ENCODE measurements at regions not wholly inside any gene's neighbourhood (a gene's known extent, or its start where the extent isn't known, plus 50 kb on each side); places are given as distances from the start of the nearest gene placed in this dataset.

DNA sequence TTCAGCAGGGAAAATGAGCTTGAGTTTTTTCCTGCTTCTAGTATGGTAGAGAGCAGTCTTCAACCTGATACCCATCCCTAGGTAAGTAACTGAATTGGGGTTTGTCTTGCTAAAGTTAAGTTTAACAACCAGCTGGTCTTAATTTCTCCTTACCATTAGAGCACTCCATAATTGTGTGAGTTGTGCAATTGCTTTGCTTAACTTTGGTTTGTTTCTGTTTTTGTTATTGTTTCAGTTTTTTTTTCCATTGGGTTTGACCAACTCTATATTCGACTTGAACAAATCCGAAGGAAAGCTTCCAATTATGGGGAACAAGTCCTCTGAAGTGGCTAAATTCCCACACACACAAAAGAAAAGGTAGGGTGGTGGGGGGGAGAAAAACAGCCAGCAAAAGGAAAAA lies 641.1 kb downstream of the PLA2G4A start:
- Histone ChIP-seq H3K4me1 (no peaks in the 10 kb centered on the region), H3K9me3 (peaks cover 0 to 28% (median 8%) of the 10 kb centered on the region in 8 donors), H3K27me3 (replicated peaks in 1 of 7) (no peaks in the 10 kb centered on the region), H3K4me3 (no peak overlapping the region), H3K27ac (no peak overlapping the region), H3K36me3 (no peaks in the 10 kb centered on the region)
- DNase-seq, result no peak
- intact Hi-C loops (cut with DNase I; ENCODE audit: low total_unique reads), result no loop called here
- WGBS, 5 donors, result 69 to 86% (median 80%) methylated on average over 2 of the region's 2 CpGs
- TF ChIP-seq, protein P1, sequence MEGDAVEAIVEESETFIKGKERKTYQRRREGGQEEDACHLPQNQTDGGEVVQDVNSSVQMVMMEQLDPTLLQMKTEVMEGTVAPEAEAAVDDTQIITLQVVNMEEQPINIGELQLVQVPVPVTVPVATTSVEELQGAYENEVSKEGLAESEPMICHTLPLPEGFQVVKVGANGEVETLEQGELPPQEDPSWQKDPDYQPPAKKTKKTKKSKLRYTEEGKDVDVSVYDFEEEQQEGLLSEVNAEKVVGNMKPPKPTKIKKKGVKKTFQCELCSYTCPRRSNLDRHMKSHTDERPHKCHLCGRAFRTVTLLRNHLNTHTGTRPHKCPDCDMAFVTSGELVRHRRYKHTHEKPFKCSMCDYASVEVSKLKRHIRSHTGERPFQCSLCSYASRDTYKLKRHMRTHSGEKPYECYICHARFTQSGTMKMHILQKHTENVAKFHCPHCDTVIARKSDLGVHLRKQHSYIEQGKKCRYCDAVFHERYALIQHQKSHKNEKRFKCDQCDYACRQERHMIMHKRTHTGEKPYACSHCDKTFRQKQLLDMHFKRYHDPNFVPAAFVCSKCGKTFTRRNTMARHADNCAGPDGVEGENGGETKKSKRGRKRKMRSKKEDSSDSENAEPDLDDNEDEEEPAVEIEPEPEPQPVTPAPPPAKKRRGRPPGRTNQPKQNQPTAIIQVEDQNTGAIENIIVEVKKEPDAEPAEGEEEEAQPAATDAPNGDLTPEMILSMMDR (IDR thresholded peaks at IDR 0.05 in 8 of 11, conservative IDR thresholded peaks at IDR 0.05 in 3 of 11), result no peak
- TF ChIP-seq POLR2A (IDR thresholded peaks at IDR 0.05) (no peak), POLR2AphosphoS5 (IDR thresholded peaks at IDR 0.05) (no peak)

DNA sequence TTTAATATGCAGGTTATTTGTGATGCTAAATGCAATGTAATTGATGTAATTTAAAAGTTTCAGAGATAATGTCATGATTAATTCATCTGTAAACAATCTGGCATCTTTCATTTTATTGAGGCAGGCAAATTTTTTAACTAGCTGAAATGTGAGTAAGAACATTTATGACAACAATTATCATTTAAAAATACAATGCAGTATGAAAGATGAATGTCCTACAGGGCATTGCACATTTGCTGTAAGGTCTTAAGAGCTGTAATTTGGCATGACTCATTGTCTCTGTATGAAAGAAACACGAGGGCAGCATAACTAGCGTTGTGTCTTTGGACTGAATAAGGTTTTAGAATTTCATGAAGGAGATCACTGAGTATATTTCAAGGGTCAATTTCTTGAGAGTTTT lies 642.8 kb downstream of the PLA2G4A start:
- no peak for DNase-seq
- H3K4me3 ChIP-seq, result no peak overlapping the region
- H3K27ac ChIP-seq, result no peak overlapping the region
- intact Hi-C loops (cut with DNase I; ENCODE audit: low total_unique reads), result no loop called here
- peaks cover 0 to 15% (median 0%) of the 10 kb centered on the region in 8 donors for H3K9me3 ChIP-seq
- TF ChIP-seq POLR2A (IDR thresholded peaks at IDR 0.05), result no peak
- TF ChIP-seq, protein P1 (IDR thresholded peaks at IDR 0.05 in 8 of 11, conservative IDR thresholded peaks at IDR 0.05 in 3 of 11), result no peak
- no peak for TF ChIP-seq POLR2AphosphoS5 (IDR thresholded peaks at IDR 0.05)
- H3K27me3 ChIP-seq (replicated peaks in 1 of 7), result no peaks in the 10 kb centered on the region
- WGBS, 5 donors, result 76 to 88% (median 83%) methylated on average over 2 of the region's 2 CpGs
- no peaks in the 10 kb centered on the region for H3K36me3 ChIP-seq
- H3K4me1 ChIP-seq, result no peaks in the 10 kb centered on the region

DNA sequence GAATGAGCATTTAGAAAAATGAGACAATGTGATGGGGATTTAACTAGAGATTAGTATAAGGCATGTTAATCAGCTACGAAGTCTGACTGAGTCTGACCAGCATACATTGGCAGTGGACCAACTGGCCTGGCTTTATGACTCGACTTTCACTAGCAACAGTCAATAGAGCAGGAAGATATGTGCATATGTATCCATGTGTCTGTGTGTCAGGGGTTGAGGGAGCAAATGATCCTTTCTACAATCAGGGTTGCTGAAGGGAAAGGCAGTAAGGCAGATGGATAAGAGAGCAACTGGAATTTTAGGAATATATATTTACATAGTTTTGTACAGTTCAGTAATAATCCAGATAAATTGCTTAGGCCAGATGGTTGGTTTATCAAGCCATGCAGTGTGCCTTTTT lies 645.6 kb downstream of the PLA2G4A start:
- no peaks in the 10 kb centered on the region for H3K4me1 ChIP-seq
- no peaks in the 10 kb centered on the region for H3K36me3 ChIP-seq
- DNase-seq, result no peak
- WGBS, 5 donors, result 54 to 82% (median 65%) methylated on average over 2 of the region's 2 CpGs
- TF ChIP-seq POLR2AphosphoS5 (IDR thresholded peaks at IDR 0.05), result no peak
- H3K27me3 ChIP-seq (replicated peaks in 1 of 7), result no peaks in the 10 kb centered on the region
- intact Hi-C loops (cut with DNase I; ENCODE audit: low total_unique reads), result no loop called here
- H3K9me3 ChIP-seq, result peaks cover 0 to 12% (median 0%) of the 10 kb centered on the region in 8 donors
- no peak overlapping the region for H3K4me3 ChIP-seq
- H3K27ac ChIP-seq, result no peak overlapping the region

DNA sequence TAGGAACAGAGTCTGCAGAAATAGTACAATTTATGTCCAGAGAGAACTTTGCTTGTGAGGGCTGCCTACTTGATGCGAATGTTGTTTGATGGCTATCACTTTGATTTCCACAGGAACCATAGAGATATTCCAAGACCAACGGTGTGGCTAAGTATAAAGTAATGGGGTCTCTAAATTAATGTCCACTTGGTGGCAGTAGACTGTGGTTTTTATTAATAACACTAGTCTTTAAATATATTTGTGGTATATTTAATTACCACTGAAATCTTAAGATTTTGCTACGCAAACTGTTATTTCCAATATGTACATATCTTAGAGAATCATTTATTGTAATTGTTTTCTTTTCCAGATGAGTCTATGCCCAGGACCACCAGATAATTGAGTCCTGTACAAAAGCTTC lies 647.9 kb downstream of the PLA2G4A start:
- TF ChIP-seq, protein P1 (IDR thresholded peaks at IDR 0.05 in 8 of 11, conservative IDR thresholded peaks at IDR 0.05 in 3 of 11), result no peak
- TF ChIP-seq POLR2AphosphoS5 (IDR thresholded peaks at IDR 0.05) (no peak), POLR2A (IDR thresholded peaks at IDR 0.05) (no peak)
- no peak overlapping the region for H3K4me3 ChIP-seq
- H3K9me3 ChIP-seq, result peaks cover 0 to 7% (median 0%) of the 10 kb centered on the region in 8 donors
- DNase-seq, result no peak
- H3K27me3 ChIP-seq (replicated peaks in 1 of 7), result no peaks in the 10 kb centered on the region
- H3K27ac ChIP-seq, result no peak overlapping the region
- H3K36me3 ChIP-seq, result no peaks in the 10 kb centered on the region
- WGBS, 5 donors, result 69 to 77% (median 76%) methylated on average over 3 of the region's 3 CpGs
- no peaks in the 10 kb centered on the region for H3K4me1 ChIP-seq
- intact Hi-C loops (cut with DNase I; ENCODE audit: low total_unique reads), result no loop called here

DNA sequence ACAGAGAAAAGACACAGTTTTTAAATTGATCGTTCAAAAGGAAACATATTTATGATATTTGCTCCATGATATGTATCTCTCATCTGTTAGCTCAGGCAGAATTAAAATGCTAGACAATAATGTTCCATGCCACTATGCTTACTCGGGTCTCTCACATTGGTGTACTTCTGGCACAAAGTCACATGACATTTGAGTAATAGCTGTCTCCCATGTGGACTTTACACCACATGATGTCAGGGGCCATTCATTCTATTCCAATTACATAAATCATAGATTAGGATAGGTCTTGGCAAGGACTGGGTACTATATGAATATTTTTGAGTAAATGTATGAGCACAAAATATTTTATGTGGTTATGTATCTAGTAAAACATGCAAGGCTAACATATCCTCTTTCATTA lies 648.4 kb downstream of the PLA2G4A start:
- Histone ChIP-seq H3K36me3 (no peaks in the 10 kb centered on the region), H3K27ac (no peak overlapping the region), H3K4me3 (no peak overlapping the region), H3K9me3 (peaks cover 0 to 7% (median 0%) of the 10 kb centered on the region in 8 donors), H3K27me3 (replicated peaks in 1 of 7) (no peaks in the 10 kb centered on the region), H3K4me1 (no peaks in the 10 kb centered on the region)
- intact Hi-C loops (cut with DNase I; ENCODE audit: low total_unique reads), result no loop called here
- TF ChIP-seq, protein P1 (IDR thresholded peaks at IDR 0.05 in 8 of 11, conservative IDR thresholded peaks at IDR 0.05 in 3 of 11), result no peak
- TF ChIP-seq POLR2AphosphoS5 (IDR thresholded peaks at IDR 0.05) (no peak), POLR2A (IDR thresholded peaks at IDR 0.05) (no peak)
- no peak for DNase-seq
- 76 to 90% (median 85%) methylated on average over 2 of the region's 2 CpGs for WGBS, 5 donors
